Activated B cell treated with CpG ODN at 0.5 μM for 24 hours (primary cell): ENCODE measurements at regions not wholly inside any gene's neighbourhood (a gene's known extent, or its start where the extent isn't known, plus 50 kb on each side); places are given as distances from the start of the nearest gene placed in this dataset.

Source experiments
- ATAC-seq: fragments of 200-7000 bp; cut with Tn5 transposase; one replicate; pipeline ENCODE4 v1.10.0; 2021; ENCODE audit warnings: low read depth, mild to moderate bottlenecking, moderate library complexity
- CTCF ChIA-PET: fragments of 350-600 bp; sonication (Branson Sonifier 250); formaldehyde crosslinking; loops from one replicate; lab custom pipeline; 2021; ENCODE audit warnings: antibody characterized with exemption; lab: Charles Lee
- POLR2A ChIA-PET: fragments of 350-600 bp; sonication (Branson Sonifier 250); formaldehyde crosslinking; loops from one replicate; lab custom pipeline; 2021; ENCODE audit warnings: antibody characterized with exemption; lab: Charles Lee
- DNase-seq: peaks from one replicate; pipeline ENCODE4 v3.0.0; 2022
- H3K27ac Mint-ChIP-seq: one replicate; pipeline ENCODE4 v1.8.0; 2020; ENCODE audit warnings: mixed read lengths
- H3K27me3 Mint-ChIP-seq: one replicate; pipeline ENCODE4 v1.8.0; 2021; ENCODE audit warnings: mixed read lengths
- H3K36me3 Mint-ChIP-seq: one replicate; pipeline ENCODE4 v1.8.0; 2021; ENCODE audit warnings: low read depth, mixed read lengths
- H3K4me1 Mint-ChIP-seq: one replicate; pipeline ENCODE4 v1.8.0; 2021; ENCODE audit warnings: mixed read lengths
- H3K4me3 Mint-ChIP-seq: one replicate; pipeline ENCODE4 v1.8.0; 2020; ENCODE audit warnings: mild to moderate bottlenecking, mixed read lengths
- H3K9me3 Mint-ChIP-seq: one replicate; pipeline ENCODE4 v1.8.0; 2020; ENCODE audit warnings: mixed read lengths
- intact Hi-C: fragments of 100-400 bp; cut with micrococcal nuclease; formaldehyde crosslinking; loops from one replicate; pipeline ENCODE4 v1.15.1; 2024
- TF ChIP-seq, protein P1 (sequence below): fragments of 200-600 bp; IDR thresholded peaks from one replicate; pipeline ENCODE4 v1.8.0; 2022; ENCODE audit warnings: antibody characterized with exemption, mild to moderate bottlenecking

DNA sequence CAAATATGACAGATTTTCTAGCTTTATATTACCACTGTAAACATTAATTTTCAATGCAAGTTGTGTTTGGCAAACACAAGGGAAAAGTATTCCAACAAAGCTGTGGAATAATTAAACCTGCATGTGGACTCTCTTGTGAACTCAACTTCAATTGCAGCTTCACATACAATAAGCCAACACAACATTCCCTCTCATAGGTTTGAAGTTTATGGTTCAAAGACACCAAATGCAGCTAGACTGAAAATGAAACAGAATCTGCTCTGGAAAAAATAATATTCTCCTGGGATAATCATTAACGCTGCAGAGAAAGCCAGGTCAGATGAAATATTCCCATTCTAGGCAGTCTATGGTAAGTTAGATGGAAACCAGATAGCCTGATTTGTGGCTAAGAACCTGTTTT, 105.8 kb upstream of the VIPR2 start:
- ATAC-seq (no peak), DNase-seq (no peak)
- Mint-ChIP-seq H3K36me3 (no peaks in the 10 kb centered on the region), H3K9me3 (no peaks in the 10 kb centered on the region), H3K27me3 (no peaks in the 10 kb centered on the region), H3K4me3 (no peak overlapping the region), H3K4me1 (no peaks in the 10 kb centered on the region), H3K27ac (no peak overlapping the region)
- ChIA-PET POLR2A (no interaction called here), CTCF (no interaction called here)
- TF ChIP-seq, protein P1, sequence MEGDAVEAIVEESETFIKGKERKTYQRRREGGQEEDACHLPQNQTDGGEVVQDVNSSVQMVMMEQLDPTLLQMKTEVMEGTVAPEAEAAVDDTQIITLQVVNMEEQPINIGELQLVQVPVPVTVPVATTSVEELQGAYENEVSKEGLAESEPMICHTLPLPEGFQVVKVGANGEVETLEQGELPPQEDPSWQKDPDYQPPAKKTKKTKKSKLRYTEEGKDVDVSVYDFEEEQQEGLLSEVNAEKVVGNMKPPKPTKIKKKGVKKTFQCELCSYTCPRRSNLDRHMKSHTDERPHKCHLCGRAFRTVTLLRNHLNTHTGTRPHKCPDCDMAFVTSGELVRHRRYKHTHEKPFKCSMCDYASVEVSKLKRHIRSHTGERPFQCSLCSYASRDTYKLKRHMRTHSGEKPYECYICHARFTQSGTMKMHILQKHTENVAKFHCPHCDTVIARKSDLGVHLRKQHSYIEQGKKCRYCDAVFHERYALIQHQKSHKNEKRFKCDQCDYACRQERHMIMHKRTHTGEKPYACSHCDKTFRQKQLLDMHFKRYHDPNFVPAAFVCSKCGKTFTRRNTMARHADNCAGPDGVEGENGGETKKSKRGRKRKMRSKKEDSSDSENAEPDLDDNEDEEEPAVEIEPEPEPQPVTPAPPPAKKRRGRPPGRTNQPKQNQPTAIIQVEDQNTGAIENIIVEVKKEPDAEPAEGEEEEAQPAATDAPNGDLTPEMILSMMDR: no peak
- intact Hi-C loops: no loop called here

DNA sequence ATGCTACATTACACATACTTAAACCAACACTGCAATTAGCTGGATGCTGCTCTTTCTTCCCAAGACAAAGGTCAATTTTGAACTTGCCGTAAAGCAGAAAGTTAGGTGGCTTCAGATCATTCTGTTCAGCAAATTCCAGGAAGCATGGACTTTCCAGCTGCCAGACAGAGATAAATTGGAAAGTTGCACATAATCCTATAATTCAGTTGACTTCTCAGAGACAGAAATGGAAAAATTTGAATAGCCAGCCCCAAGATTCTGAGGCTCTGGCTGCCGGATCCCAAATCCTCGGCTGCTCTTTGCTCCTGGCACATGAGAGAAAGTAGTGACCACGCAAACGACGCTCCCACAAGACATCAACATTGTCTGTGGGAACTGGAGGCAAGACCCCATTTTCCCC, 105.0 kb upstream of the VIPR2 start:
- H3K36me3 Mint-ChIP-seq: no peaks in the 10 kb centered on the region
- H3K9me3 Mint-ChIP-seq: no peaks in the 10 kb centered on the region
- H3K27me3 Mint-ChIP-seq: no peaks in the 10 kb centered on the region
- POLR2A ChIA-PET: no interaction called here
- CTCF ChIA-PET: no interaction called here
- H3K4me1 Mint-ChIP-seq: no peaks in the 10 kb centered on the region
- no peak overlapping the region for H3K4me3 Mint-ChIP-seq
- intact Hi-C loops: no loop called here
- TF ChIP-seq, protein P1: no peak
- no peak overlapping the region for H3K27ac Mint-ChIP-seq
- DNase-seq: no peak
- ATAC-seq: no peak

DNA sequence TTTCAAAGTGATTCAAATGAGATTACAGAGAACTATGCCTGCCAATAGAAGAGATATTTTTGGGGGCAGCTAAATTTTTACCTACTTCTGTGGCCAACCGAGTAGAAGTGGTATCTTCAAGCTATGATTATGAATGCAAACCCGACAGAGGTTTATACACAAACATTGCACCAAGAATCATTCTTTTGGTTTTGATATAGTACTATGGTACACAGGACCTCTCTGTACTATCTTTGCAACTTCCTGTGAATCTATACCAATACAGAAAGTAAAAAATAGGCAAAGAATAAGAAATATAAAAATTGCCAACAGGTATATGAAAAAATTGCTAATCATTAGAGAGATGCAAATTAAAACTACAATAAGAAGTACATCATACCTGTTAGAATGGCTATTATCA, 103.2 kb upstream of the VIPR2 start:
- Mint-ChIP-seq H3K36me3 (no peaks in the 10 kb centered on the region), H3K9me3 (no peaks in the 10 kb centered on the region), H3K4me3 (no peak overlapping the region), H3K27ac (no peak overlapping the region), H3K27me3 (no peaks in the 10 kb centered on the region), H3K4me1 (no peaks in the 10 kb centered on the region)
- no peak for DNase-seq
- ATAC-seq: no peak
- POLR2A ChIA-PET: no interaction called here
- TF ChIP-seq, protein P1: no peak
- intact Hi-C loops: no loop called here
- CTCF ChIA-PET: no interaction called here

DNA sequence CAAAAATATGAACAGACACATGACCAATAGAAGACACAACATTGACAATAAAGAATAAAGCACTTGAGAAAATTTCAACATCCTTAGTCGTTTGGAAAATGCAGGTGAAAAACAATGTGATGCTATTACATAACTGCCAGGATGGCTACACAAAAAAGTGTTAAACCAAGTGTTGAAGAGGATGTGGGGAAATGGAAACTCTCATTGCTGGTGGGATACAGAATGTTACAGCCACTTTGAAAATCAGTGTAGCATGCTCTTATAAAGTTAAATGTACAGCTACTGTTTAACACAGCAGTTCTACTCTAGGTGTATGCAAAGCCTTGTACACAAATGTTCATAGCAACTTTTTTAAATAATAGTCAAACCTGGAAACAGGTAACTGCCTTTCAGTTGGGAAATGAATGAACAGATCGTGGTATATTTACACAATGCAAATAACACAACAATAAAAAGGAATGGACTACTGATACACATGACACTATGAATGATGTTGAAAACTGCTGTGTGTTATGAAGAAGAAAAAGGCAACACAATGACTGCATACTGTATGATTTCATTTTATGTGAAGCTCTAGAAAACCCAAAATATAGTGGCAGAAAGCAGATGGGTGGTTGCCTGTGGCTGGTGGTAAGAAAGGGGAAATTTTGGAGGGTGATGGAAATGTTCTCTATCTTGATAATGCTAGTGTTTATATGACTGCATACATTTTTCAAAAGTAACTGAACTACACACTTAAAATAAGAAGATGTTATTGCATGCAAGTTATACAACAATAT, 102.2 kb upstream of the VIPR2 start:
- intact Hi-C loops: no loop called here
- H3K27ac Mint-ChIP-seq: no peak overlapping the region
- no peak for DNase-seq
- no peaks in the 10 kb centered on the region for H3K9me3 Mint-ChIP-seq
- H3K36me3 Mint-ChIP-seq: no peaks in the 10 kb centered on the region
- CTCF ChIA-PET: no interaction called here
- no peaks in the 10 kb centered on the region for H3K4me1 Mint-ChIP-seq
- no peak overlapping the region for H3K4me3 Mint-ChIP-seq
- TF ChIP-seq, protein P1: no peak
- POLR2A ChIA-PET: no interaction called here
- no peak for ATAC-seq
- H3K27me3 Mint-ChIP-seq: no peaks in the 10 kb centered on the region

DNA sequence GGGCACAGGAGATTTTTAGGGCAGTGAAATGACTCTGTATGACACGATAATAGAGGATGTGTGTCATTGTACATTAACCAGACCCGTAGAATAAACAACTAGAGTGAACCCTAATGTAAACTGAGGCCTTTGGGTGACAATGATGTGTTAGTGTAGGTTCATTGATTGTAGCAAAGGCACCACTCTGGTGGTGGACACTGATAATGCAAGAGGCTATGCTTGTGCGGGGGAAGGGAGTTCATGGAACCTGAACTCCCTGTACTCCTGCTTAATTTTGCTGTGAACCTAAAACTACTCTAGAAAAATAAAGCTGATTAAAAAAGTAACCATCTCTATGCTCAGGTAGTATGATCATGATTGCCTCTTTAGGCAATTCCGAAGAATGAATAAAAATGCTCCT, 96.3 kb upstream of the VIPR2 start:
- TF ChIP-seq, protein P1: no peak
- POLR2A ChIA-PET: no interaction called here
- Mint-ChIP-seq H3K27me3 (no peaks in the 10 kb centered on the region), H3K9me3 (peaks cover 3% of the 10 kb centered on the region), H3K27ac (no peak overlapping the region), H3K36me3 (no peaks in the 10 kb centered on the region), H3K4me3 (no peak overlapping the region), H3K4me1 (no peaks in the 10 kb centered on the region)
- CTCF ChIA-PET: no interaction called here
- intact Hi-C loops: no loop called here
- DNase-seq (no peak), ATAC-seq (no peak)
